ENCODE measurements at regions not wholly inside any gene's neighbourhood (a gene's known extent, or its start where the extent isn't known, plus 50 kb on each side); places are given as distances from the start of the nearest gene placed in this dataset.

DNA sequence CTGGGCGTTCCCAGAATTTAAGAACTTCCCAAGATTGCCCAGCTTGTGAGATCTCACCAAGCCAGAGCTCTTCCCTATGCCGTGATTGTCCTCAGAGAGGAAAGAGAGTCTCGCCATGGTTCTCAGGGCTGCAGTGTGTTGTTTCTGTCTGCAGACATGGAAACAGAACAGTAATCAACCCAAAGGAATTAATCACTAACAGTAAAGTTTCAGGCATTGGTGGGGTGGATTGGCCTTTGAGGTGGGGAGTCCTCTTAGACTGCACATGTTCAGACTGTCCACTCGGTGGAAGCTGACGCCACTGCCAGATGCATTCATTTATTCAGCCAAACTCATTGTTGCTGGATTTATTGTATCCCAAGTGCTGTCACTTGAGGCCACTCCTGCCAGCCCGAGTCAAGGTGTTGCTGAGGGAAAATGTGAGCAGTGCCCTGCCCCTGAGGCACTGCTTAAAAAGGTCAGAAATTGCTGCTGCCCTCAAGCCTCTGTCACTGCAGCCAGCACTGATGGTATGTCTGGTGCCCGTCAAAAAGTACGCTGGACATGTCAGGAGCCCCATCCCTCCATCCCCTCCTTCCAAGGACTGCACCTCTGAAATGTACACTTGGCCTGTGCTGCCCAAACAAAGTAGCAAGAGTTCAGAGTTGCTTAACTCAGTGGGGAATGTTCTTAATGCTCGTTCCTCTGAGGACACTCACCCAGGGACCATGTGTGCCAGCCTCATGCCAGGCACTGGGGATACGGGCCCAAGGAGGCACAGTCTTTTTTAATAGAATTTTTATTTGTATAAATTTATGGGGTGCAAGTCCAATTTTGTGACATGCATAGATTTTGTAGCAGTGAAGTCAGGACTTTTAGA is 201.0 kb downstream of the GLI2 start:
- DNase-seq (ENCODE audit: low read depth), result peak; percentile 73

- peak; percentile 62 for DNase-seq (ENCODE audit: low read depth)
These were observed 202.0 kb downstream of the GLI2 start for GRCh38 chr2:120937686-120938044.

DNA sequence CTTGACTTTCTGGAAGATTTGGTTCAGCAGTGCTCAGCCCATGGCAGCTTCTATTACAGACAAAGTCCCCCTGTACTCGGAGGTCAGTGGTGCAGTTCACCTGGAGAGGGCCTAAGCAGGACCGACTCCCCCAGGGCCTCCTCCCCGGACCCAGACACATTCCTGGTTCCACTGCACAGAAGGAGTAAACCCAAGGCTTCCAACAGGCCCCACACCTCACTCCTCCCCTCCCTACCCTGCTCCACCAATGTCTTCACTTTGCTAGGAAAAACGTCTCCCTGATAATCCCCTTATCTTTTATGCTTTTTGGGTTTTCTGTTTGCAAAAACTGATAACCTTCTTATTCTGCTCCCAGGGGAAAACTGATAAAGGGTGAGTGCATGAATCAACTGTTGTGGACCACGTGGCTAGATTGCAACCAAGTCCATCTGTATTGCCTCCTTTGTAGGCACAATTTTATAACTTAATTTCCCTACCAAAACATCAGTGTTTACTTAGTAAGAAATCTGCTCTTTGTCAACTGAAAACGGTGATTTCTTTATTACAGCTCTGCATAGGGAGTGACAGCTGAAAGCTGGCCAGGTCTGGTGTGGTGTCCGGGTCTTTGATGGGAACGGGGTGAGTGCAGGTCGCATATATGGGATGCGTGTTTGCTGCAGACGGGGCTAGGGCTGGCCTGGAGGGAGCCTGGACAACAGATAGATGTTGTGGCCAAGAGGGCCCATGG is 202.5 kb downstream of the GLI2 start:
- DNase-seq (ENCODE audit: low read depth), result no peak

GRCh38 chr2:120939595-120940318 is 204.1 kb downstream of the GLI2 start:
- DNase-seq (ENCODE audit: low read depth), result peak; percentile 87

GRCh38 chr2:120940319-120940696 is 204.6 kb downstream of the GLI2 start:
- no peak for DNase-seq (ENCODE audit: low read depth)

- DNase-seq (ENCODE audit: low read depth), result no peak
These were observed 205.1 kb downstream of the GLI2 start for GRCh38 chr2:120940726-120941256.

DNA sequence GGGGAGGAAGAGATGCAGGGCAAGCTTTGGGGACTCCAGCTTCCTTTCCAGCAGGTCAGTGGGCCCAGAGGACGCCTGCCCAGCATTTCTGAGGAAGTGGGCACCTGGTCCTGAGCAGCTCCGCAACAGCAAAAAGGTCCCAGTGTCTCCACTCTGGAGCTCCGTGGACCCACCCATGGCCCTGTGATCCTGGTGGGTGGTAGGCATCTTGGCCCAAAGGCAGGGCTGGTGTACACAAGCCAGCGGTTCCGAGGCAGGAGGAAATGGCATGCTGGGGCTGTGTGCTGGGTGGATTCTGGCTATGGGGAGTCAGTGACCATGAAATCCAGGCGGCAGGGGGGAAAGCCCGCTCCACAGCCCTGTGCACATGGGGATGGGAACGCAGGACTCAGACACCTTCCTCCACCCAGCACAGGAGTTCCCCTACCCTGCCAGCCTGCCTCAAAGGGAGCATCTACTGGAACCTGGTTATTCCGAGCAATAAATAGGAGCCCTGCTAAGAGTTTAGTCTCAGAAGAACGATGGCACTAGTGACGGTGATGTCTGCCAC is 206.0 kb downstream of the GLI2 start:
- DNase-seq (ENCODE audit: low read depth), result no peak

DNA sequence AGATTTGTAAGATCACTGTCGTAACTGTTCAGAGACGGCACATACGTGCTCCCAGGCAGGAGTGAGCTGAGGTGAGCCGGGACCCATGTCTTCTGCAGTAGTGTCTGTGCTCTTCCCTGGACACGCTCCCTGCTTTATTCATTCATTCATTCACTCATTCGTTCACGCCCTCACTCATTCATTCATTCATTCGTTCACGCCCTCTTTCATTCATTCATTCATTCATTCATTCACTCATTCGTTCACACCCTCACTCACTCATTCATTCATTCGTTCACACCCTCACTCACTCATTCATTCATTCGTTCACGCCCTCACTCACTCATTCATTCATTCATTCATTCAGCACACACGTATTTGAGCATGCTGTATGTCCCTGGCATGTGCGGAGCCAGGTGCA is 207.0 kb downstream of the GLI2 start:
- DNase-seq (ENCODE audit: low read depth), result no peak

DNA sequence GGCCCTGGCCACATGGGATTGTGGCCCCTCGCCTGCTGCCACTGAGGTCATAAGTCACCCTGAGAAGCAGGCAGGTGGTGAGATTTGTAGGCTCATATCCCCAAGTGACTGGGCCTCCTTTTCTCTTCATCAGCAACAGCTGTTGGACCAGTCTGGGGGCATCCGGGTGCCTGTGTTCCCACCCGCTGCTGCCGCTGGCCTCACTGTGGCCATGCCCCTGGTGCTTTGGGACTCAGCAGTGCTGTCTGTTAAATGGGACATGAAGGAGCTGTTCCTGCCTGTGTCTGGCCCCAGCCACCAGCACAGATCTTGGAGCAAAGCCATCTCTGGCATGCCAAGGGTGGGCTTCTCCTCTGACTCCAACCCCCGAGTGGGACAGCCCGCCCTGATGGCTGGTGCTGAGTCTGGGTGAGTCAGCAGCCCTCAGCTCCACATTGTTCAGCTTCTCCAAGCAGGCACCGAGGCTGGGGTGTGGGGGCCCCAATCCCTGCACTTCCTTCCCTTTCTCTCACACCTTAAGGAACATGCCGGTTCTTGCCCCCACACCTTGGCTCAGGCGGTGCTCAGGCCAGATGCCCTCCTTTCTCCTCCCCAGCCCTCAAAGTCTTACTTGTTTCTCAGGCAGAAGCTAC is 207.9 kb downstream of the GLI2 start:
- no peak for DNase-seq (ENCODE audit: low read depth)

DNA sequence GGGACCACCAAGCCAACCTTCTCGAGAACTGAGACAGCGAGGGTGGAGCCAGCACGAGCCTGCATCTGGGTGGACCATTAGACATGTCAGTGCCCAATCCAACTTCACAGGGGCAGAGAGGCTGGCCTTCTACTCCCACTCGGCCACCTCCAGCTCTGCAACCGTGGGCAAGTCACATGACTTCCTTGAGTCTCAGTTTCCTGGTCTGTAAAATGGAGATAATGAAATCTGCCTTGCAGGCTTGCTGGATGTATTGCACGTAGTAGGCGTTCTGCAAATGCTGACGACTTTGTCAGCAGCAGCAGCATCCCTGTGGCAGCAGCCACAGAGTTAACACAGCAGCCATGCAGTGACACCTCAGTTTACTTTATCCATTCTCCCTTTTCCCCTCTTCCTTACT is 208.9 kb downstream of the GLI2 start:
- DNase-seq (ENCODE audit: low read depth), result no peak

- DNase-seq (ENCODE audit: low read depth), result no peak
These were observed 209.4 kb downstream of the GLI2 start for GRCh38 chr2:120945091-120945490.

DNA sequence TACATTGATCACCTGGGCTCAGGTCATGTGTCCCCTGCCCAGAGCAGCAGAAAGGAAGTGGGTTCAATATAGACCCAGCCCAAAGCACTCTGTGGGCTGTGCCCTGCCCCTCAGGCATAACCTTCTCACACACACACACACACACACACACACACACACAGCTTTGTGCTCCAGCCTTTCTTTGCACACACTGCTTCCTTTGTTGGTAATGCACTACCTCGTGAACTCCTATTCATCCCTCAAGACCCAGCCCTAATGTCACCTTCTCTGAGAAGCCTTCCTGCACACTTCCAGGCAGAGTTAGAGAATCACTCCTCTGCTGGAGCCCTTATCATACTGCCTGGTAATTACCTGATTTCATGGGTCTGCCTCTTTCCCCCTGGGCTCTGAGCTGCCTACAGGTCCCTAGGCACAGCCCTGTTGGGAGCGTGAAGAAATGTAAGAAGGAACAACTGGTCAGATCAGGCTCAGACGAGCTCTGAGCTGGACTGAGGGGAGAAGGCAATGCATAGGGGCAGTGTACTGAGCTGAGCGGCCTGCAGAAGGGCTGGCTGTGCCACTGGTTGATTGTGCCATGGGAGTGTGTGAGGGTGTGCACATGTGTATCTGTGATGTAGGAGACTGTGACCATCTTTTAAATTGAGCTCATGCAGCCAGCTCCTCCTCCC is 210.3 kb downstream of the GLI2 start:
- DNase-seq (ENCODE audit: low read depth), result no peak

GRCh38 chr2:120947327-120947726 is 211.7 kb downstream of the GLI2 start:
- DNase-seq (ENCODE audit: low read depth), result no peak

DNA sequence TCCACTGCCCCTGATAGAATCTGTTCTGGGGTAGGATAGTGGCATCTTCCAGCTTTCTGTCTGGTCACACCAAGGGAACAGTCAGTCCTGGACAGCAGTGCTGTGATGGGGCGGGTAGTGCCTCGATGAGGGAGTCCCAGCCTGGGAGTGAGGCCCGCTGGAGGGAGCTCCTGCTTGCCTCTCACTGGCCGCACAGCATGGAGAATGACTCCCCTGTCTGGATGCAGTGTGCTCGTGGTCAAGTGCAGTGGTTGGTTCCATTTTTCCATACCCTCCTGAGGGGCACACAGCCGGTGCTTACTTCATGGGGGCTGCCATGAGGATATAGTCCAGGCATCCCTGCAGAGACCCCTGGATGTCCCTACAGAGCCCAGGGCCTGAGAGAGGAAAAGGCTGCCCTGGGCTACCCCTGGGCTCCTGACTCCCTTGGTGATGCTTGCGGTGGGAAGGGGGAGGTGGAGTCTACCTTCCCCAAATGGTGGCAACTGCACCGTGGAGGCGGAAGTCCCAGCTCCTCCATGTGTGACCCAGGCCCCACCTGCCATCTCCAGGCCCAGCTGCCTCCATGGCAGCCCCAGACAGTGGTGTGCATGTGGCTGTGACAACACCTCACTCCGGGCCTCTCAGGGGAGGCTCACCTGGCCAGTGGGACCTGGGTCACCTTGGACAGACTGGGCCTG is 212.5 kb downstream of the GLI2 start:
- DNase-seq (ENCODE audit: low read depth), result no peak

DNA sequence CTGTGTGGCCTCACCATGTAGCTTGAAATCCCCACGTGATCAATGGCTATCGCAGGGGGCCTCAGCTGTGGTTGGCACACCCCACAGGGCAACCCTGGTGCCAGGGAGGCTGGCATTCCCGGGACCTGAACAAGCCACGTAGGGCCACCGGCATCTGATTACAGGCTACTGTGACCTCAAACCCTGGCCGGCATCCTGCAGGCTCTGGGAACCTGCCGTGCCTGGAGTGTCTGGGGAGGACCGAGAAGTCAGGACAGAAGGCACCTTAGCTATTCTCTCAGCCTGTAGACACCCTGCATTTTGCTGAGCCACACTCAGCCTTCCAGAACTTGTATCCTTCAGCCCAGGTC is 213.0 kb downstream of the GLI2 start:
- DNase-seq (ENCODE audit: low read depth), result peak; percentile 87

GRCh38 chr2:120949027-120949956 is 213.6 kb downstream of the GLI2 start:
- DNase-seq (ENCODE audit: low read depth), result no peak

DNA sequence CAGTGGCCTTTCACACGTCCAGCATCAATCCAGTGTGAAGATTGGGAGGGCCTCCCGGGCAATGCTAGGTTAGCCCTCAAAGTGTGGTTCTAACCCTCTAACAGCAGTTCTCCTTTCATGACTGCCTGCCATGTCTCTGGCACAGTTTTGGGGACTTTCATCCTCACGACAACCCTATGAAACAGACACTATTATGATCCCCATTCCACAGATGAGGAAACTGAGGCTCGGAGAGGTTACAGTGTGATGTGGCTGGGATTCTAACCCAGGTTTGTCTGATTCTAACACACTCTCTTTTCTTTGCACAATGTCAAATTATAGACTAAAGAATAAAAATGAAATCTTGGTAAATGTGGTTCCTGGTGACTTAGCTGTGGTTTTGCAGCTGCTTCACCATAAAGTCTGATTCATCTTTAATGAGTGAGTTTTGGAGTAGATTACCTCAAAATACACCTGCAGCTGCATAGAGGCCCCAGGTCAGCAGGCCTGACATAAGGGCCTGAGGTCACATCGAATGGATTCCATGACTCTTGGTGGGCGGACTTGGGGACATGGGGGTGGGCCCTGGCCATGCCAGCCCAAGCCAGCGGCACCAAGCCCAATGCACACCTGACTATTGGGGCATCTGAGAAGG is 214.4 kb downstream of the GLI2 start:
- DNase-seq (ENCODE audit: low read depth), result peak; percentile 61

DNA sequence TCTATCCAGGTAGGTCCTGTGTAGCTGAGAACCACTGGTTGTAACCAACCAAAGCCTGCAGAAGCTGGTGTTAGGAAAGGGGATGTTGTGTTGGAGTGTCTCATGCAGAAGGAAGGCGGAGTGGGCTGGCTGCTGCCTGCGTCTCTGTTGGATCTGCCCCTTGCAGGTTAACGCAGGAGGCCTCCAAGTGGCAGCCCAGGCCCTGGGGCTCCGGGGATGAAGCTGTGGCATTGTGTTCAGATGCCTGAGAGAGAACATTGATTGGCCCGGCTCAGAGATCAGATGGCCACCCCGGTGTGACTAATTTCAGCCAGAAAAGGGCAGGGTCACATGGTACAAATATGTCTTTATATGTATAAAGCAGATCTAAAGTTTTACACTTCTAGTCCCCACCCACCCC is 216.0 kb downstream of the GLI2 start:
- DNase-seq (ENCODE audit: low read depth), result no peak

DNA sequence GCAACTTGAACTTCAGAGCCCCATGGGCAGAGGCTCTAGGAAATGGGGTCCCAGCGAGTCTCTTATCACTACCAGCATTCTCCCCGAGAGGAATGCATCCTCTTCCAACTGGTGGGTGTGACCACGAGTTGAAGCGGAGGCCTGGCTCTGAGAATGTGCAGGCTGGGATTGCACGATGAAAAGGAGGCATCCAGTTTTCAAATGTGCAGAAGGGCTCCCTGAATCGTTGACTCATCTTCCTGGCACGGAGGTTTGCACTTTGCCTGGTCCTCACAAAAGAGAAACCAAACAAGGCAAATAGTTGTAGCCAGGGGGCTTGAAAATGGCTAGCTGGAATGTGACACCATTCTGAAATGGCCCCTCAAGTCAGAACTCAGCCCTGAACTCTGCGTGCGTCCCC is 216.7 kb downstream of the GLI2 start:
- peak; percentile 86 for DNase-seq (ENCODE audit: low read depth)

Data from M059J (cell line).